Peyer's patch (tissue), 4 donors: ENCODE measurements at regions not wholly inside any gene's neighbourhood (a gene's known extent, or its start where the extent isn't known, plus 50 kb on each side); places are given as distances from the start of the nearest gene placed in this dataset.
"Not testable (repeated sequence)": the region's sequence is repeated elsewhere in the genome, so short reads cannot be mapped to it uniquely, and the experiment has no call there.

Experiments
- DNase-seq, 3 donors: peaks; one replicate each; pipeline ENCODE4 v3.0.0-alpha.2; 2017 to 2019
- H3K27ac ChIP-seq, 4 donors: fragments of 200-600 bp; sonication (generic); one replicate each; pipeline ENCODE4 v1.5.1; 2016 to 2019
- H3K27me3 ChIP-seq, 2 donors: fragments of 200-600 bp; sonication (generic); one replicate each; pipeline ENCODE4 v1.5.1; 2019
- H3K36me3 ChIP-seq, 3 donors: fragments of 200-600 bp; sonication (generic); one replicate each; pipeline ENCODE4 v1.5.1; 2016 to 2019
- H3K4me1 ChIP-seq, 4 donors: fragments of 200-600 bp; sonication (generic); one replicate each; pipeline ENCODE4 v1.5.1; 2016 to 2019
- H3K4me3 ChIP-seq, 4 donors: fragments of 200-600 bp; sonication (generic); 1 replicate in 3 of 4; 2 replicates in 1 of 4; pipeline ENCODE4 v1.5.1; 2016 to 2019; ENCODE audit warnings: mild to moderate bottlenecking in 1 of 4
- H3K9me3 ChIP-seq, 4 donors: fragments of 200-600 bp; sonication (generic); one replicate each; pipeline ENCODE4 v1.5.1; 2016 to 2019; ENCODE audit warnings: mild to moderate bottlenecking in 1 of 4
- POLR2A ChIP-seq, 2 donors: fragments of 450-650 bp; IDR thresholded peaks; one replicate each; pipeline ENCODE4 v1.5.1; 2017; ENCODE audit warnings: antibody characterized with exemption in 2 of 2, mild to moderate bottlenecking in 2 of 2, moderate library complexity in 2 of 2
- TF ChIP-seq, protein P1 (sequence below), 6 experiments: fragments of 450-650 bp in 4 of 6; fragments of 200-600 bp in 2 of 6; sonication (generic) in 1 of 6; IDR thresholded peaks; one replicate each; pipeline ENCODE4 v1.5.1; 2017 to 2019; ENCODE audit warnings: antibody characterized with exemption in 6 of 6, mild to moderate bottlenecking in 3 of 6, moderate library complexity in 1 of 6

DNA sequence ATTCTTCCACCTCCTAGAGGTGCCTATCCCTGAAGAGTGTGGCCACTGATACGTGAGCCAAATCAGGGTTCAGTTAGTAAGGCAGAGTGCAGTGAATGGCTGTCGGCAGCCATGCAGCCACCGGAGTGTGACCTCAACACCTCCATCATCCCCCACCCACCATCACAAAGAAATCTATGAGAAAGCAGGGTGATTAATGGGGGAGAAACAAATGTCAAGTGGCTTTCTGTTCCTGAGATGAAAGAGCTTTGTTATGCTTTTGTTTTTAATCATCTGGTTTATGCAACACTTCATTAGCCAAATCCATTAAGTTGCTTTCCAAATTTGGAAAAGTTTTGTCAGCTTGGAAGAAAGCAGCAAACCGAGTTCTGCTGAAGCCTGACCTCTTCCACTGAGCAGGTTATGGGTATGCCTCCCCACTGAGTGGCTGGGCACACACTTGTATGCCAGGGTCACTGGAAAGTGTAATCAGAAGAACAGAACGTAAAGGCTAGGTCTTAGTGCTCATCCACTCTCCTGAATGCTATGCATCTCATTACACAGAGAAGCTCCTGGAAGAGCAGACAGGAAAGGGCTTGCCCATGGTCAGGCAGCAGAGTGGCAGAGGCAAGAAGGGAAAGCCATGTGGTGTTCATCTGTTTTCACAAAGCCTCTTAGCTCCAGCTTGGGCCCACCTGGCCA is 57.1 kb upstream of the ATP1B1 start:
- Histone ChIP-seq H3K9me3 (no peaks in the 10 kb centered on the region), H3K36me3 (no peaks in the 10 kb centered on the region), H3K27ac (no peak overlapping the region), H3K4me1 (peaks cover 0 to 31% (median 4%) of the 10 kb centered on the region in 4 donors), H3K4me3 (no peak overlapping the region), H3K27me3 (no peaks in the 10 kb centered on the region)
- no peak for DNase-seq
- TF ChIP-seq, protein P1, sequence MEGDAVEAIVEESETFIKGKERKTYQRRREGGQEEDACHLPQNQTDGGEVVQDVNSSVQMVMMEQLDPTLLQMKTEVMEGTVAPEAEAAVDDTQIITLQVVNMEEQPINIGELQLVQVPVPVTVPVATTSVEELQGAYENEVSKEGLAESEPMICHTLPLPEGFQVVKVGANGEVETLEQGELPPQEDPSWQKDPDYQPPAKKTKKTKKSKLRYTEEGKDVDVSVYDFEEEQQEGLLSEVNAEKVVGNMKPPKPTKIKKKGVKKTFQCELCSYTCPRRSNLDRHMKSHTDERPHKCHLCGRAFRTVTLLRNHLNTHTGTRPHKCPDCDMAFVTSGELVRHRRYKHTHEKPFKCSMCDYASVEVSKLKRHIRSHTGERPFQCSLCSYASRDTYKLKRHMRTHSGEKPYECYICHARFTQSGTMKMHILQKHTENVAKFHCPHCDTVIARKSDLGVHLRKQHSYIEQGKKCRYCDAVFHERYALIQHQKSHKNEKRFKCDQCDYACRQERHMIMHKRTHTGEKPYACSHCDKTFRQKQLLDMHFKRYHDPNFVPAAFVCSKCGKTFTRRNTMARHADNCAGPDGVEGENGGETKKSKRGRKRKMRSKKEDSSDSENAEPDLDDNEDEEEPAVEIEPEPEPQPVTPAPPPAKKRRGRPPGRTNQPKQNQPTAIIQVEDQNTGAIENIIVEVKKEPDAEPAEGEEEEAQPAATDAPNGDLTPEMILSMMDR (IDR thresholded peaks at IDR 0.05), result no peak
- no peak for TF ChIP-seq POLR2A (IDR thresholded peaks at IDR 0.05)

DNA sequence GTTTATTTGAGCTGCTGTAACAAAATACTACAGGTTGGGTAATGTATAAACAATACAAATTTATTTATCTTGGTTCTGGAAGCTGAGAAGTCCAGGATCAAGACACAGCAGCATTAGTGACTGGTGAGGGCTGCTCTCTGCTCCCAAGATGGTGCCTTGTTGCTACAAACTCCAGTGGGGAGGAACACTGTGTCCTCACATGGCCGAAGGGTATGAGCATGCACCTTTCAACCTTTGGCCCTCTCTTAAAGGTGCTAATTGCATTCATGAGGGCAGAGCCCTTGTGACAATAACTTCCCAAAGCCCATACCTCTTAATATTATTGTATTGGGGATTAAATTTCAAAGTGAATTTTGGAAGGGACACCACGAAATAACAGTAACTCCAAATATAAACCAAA is 55.3 kb upstream of the ATP1B1 start:
- no peaks in the 10 kb centered on the region for H3K36me3 ChIP-seq
- TF ChIP-seq, protein P1 (IDR thresholded peaks at IDR 0.05), result no peak
- no peak for TF ChIP-seq POLR2A (IDR thresholded peaks at IDR 0.05)
- H3K27me3 ChIP-seq, result no peaks in the 10 kb centered on the region
- no peak overlapping the region for H3K4me3 ChIP-seq
- no peaks in the 10 kb centered on the region for H3K9me3 ChIP-seq
- peaks cover 0 to 28% (median 0%) of the 10 kb centered on the region in 4 donors for H3K4me1 ChIP-seq
- DNase-seq, result peak in 1 of 3 donors; percentile 65
- H3K27ac ChIP-seq, result peak overlapping the region in 3 of 4 donors; percentile 58 to 81 (median 81)

DNA sequence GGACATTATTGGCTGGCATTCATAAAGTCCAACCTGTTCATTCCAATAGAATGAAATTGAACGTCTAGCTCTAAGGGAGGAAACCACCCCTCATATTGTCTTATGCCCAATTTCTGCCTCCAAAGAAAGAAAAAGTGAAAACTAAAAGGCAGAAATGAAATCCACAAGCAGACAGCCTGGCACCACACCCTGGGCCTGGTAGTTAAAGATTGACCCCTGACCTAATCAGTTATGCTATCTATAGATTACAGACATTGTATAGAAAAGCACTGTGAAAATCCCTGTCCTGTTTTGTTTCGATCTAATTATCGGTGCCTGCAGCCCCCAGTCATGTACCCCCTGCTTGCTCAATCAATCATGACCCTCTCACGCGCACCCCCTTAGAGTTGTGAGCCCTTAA is 54.3 kb upstream of the ATP1B1 start:
- Histone ChIP-seq H3K27ac (peak overlapping the region in 3 of 4 donors; percentile 58 to 81 (median 81)), H3K4me1 (peaks cover 0 to 27% (median 0%) of the 10 kb centered on the region in 4 donors), H3K4me3 (peak overlapping the region in 1 of 4 donors; percentile 19)
- not testable (repeated sequence) for H3K27me3 ChIP-seq, H3K36me3 ChIP-seq, H3K9me3 ChIP-seq
- peak in 1 of 3 donors; percentile 68 for DNase-seq

DNA sequence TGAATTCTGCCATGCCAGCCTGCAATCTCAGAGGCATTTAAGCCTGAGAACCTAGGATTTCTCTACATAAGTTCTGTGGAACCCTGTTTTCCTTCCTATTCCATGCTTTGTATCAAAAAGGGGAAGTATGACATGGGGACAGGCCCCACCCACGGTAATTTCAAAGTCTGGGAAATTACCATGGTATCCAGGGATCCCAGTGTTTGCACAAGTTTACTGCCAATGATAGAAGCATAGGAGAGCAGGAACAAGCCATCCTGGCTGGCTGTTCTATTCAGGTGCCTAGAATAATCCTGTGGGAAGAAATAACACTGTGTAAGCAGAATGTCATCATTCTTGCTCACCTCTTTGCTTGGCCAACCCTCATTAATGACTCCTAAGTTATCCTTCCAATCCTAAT is 53.8 kb upstream of the ATP1B1 start:
- TF ChIP-seq, protein P1 (IDR thresholded peaks at IDR 0.05), result no peak
- TF ChIP-seq POLR2A (IDR thresholded peaks at IDR 0.05), result no peak
- H3K4me1 ChIP-seq, result peaks cover 0 to 21% (median 0%) of the 10 kb centered on the region in 4 donors
- H3K36me3 ChIP-seq, result no peaks in the 10 kb centered on the region
- peak in 1 of 3 donors; percentile 51 for DNase-seq
- no peaks in the 10 kb centered on the region for H3K9me3 ChIP-seq
- H3K27me3 ChIP-seq, result no peaks in the 10 kb centered on the region
- peak overlapping the region in 3 of 4 donors; percentile 58 to 81 (median 81) for H3K27ac ChIP-seq
- H3K4me3 ChIP-seq, result peak overlapping the region in 1 of 4 donors; percentile 19

DNA sequence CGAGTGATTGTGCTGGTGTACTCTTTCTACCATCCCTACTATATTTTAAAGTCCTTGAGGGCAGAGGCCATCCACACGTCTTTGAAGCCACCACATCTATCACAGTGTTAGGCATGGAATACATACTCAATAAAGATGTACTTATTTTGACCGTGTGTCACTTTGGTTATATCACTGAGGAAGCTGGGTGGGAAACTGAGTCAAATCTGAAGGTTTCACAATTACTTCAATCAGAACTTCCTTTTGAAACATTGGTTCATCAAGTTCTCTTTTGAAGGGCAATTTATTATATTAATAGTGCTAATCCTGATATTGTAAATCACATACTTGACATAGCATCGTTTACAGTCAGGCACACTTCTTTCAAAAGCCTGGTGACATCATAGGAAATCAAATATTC is 53.3 kb upstream of the ATP1B1 start:
- Histone ChIP-seq H3K27ac (peak overlapping the region in 2 of 4 donors; percentile 81), H3K27me3 (no peaks in the 10 kb centered on the region), H3K9me3 (no peaks in the 10 kb centered on the region), H3K36me3 (no peaks in the 10 kb centered on the region), H3K4me3 (no peak overlapping the region), H3K4me1 (peaks cover 0 to 18% (median 0%) of the 10 kb centered on the region in 4 donors)
- no peak for TF ChIP-seq POLR2A (IDR thresholded peaks at IDR 0.05)
- TF ChIP-seq, protein P1 (IDR thresholded peaks at IDR 0.05), result no peak
- no peak for DNase-seq
